ENCODE measurements at regions not wholly inside any gene's neighbourhood (a gene's known extent, or its start where the extent isn't known, plus 50 kb on each side); places are given as distances from the start of the nearest gene placed in this dataset.

DNA sequence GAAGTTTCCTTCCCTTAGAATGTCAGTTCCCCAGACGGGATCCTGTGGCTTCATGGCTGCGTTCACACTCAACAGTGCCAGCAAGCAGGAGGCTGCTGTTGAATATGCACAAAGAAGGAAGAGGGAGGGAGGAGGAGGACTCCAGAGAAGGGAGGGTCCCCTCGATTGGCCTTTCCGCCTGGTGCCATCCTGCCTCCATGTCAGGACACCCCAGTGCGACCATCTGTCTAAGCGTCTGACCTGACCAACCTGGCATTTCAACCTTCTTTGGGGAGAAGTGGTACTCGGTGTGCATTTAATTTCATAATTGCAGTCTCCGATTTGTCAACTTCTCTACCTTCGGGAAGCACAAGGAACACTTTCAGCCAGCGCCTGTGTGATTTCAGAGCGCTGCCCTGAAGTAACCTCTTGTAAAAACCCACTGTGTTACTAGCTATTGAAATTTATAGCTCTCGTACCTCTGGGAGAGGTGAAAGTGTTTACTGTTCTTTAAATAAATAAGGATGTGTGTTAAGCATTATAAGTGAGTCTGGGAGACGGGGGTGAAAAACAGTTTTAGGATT, 1491.9 kb downstream of the TBC1D22A start:
- no peak for DNase-seq

DNA sequence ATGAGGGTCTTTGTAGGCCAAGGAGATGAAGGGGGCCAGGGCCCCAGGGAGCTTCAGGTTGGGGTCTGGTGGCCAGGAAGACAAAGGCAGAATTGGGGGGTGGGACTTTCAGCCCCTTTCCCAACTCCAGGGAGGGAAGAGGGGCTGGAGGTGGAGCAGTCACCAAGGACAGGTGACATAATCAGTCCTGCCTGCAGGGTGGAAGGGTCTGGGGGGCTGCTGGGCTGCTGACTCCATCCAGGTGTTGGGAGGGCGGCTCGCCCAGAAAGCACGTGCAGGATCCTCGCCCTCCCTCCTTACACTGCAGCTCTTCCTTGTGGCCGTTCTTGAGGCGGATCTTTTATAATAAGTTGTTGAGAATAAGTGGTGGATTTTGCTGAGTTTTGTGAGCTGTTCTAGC, 1491.1 kb downstream of the TBC1D22A start:
- DNase-seq: no peak

DNA sequence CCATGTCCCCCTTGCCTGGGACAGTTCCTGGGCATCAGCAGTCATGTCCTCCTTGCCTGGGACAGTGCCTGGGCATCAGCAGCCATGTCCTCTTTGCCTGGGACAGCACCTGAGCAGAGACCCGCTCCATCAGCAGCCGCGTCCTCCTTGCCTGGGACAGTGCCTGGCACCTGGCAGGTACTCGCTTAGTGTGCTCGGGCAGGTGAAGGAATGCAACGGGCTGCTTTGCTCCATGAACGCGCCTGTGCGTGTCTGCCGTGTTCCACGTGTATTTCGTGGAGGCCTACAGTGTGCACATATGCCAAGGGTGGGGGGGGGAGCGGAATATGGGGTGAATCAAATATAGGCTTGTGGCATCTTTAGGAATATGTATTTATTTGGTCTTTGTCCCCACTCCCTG, 1490.7 kb downstream of the TBC1D22A start:
- DNase-seq: no peak

DNA sequence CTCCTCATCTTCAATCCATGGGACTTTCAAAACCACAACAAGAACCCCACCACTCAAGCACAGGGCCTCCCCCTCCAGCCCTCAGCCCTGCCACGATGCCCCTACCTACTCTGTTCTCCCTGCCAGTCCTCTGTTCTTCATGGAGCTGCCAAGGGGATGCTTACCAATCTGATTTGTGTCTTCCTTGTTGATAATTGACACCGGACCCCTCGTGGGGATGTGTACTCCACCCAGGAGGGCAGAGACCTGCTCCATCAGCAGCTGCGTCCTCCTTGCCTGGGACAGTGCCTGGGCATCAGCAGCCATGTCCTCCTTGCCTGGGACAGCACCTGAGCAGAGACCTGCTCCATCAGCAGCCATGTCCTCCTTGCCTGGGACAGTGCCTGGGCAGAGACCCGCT, 1489.2 kb downstream of the TBC1D22A start:
- no peak for DNase-seq

DNA sequence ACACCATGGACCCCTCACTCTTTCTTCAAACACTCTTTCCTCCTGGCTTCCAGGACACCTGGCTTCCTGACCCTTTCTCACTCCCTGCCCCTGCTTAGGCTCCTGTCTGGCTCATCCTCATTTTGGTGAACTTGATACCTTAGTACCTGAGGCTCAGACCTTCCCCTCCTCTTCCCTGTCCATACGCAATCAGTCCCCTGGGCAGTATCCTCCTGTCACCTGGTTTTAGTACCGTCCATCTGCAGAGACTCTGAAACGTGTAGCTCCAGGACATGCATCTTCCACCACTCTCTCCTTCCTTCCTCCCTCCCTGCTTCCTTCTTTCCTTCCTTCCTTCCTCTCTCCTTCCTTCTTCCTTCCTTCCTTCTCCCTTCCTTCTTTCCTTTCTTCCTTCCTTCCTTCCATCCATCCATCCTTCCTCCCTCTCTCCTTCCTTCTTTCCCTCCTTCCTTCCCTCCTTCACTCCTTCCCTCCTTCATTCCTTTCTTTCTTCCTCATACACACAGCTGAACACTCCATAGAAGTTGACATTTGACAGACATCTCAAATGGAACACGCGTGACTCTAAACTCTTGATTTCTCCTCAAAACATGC, 1488.6 kb downstream of the TBC1D22A start:
- no peak for DNase-seq

DNA sequence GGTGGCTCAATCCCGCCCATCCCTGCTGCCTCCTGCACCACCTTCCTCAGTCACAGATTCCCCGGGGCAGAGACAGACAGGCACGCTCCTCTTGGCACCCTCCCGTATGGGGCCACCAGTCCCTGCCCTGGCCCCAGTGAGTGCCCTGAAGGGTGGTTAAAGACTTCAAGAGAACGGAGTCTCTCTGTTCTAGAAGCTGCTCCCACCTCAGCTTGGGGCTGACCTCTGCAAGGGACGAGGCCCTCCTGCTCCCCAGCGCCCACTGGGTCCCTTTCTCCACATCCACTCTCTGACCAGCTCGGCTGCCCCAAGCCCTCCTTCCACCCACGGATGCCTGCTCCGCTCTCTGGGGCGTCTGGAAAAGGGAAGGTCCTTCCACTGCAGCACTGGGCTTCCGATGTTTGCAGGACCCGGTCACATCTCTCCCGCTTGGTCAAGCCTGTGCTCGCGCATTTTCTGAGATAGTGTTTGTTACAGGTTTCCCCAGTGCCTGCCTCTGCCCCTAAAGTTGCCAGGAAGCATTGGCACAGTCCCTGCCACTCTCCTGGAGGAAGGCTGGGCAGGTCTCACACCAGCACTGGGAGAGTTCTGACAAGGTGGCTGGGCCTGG, 1487.9 kb downstream of the TBC1D22A start:
- no peak for DNase-seq

DNA sequence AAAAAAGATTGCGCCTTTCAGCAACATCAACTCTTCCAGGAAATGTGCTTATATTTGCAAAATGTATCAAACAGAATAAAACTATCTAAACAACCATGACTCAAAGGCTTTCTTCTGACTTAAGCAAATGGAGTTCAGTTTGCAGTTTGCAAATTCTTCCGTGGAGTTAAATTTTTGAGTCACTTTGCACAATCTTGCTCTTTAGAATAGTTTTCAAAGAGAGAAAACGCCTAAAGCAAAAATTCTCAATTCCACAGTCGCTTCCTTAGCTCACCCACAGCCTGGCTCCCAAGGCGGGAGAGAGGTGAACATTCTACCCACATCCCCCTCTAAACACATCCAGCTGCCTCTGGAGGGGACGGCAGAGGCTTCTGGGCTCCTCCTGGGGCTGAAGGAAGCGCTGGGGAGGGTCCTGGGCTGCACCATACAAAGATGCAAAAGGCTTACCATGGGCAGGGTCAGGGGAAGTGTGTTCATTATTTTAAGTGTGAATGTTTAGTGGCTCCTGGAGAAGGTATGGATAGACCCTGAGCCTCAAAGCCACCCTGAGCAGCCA, 1487.3 kb downstream of the TBC1D22A start:
- DNase-seq: no peak

DNA sequence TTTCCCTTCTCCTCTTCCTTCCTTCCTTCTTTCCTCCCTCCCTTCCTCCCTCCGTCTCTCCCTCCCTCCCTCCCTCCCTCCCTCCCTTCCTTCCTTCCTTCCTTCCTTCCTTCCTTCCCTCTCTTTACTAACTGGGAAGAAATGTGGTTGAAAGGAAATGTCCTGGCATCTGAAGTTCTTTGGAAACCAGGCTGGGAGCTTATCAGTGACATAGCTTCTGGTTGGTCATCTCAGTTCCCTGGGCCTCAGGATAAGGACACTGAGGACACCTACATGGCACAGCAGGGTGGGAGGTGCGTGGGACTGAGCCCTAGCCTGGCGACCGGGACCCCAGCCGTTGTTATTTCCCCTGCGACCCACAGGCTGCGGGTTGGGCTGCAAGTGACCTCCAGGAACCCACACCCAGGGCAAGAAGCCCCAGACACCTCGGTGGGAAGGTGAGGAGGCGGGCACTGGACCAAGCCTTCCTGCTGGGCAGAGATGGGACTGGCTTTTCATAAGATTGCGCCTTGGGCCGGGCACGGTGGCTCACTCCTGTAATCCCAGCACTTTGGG, 1486.5 kb downstream of the TBC1D22A start:
- DNase-seq: no peak

DNA sequence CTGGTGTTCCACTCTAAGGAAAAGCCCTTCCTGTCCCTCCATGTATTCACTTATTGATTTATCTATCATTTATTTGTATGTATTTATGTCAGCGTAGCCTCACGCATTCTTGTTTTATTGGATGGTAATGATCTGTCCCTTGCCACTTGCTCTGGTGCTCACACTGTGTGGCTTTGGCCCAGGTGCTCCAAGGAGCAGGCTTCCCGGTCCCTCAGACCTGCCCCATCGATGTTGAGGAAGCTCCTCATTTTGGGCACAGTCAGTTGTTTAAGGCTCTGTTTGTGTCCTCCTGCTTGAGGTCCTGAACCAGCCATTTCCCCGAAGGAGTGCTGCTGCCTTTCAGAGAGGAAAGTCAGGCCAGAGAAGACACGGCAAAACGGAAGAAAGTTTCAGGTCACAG, 1485.4 kb downstream of the TBC1D22A start:
- no peak for DNase-seq

DNA sequence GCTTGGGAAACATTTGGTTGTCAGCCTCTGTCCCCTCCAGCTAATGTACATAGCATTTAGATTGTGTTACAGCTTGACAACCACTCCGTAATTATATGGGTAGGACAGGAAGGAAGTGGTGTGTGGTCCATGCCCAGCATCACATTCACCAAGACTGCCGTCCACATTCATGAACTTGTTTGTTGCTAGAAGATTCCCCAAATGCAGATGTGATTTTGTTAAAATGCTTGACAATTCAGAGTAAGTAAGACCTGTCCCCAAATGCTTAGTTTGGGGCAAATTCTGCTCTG, 1482.7 kb downstream of the TBC1D22A start:
- no peak for DNase-seq

DNA sequence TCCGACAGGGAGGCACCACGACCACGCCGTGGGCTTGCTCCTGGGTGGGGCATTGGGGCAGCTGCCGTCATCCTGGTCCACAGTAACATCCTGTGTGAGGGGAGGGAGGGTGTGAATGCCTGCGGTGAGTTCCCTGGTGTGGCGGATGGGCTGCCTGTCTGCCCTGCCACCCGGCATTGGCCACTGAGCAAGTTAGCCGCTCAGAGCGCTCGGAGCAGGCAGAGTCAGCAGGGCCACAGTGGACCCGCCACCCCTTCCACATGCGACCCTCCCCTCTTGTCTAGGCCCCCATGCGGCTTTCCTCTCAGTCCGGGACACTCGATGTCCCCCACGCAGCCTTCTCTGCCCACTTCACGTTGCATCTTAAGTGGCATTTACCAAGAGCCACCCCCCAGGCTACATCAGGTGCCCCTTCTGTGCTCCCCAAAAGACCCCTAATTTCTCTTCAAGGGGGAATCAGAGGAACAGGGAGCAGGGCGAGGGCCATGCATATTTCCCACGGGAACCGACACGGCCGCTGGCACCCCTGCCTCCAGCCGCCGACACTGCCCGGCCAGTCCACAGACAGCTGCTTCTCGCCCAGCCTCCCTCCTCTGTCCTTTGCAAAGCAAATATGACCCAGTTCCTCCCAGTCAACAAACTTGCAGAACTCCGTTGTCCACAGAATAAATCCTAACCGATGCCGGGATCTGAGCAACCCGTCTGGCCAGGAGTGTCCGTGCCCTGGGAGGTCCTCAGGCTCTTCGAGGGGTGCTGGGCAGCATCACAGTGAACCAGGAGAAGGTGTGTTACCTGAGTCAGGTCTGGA, 1482.1 kb downstream of the TBC1D22A start:
- no peak for DNase-seq

DNA sequence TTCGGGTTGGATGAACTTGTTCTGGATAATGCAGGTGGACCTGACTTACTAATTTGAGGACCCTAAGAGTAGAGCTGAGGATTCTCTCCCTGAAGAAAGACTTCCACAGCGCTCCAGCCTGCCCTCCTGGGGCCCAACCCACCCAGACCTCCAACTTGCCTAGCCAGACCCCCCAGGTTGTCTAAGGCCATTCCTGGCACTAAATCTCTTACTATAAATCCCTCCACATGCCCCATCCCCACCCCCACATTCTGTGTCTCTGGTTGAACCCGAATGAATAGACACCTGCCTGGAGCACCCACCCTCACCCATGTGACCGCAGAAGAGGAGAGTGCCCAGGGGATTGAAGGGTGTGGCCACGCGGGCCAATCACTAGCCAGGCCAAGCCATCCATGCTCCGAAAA, 1480.0 kb downstream of the TBC1D22A start:
- DNase-seq: no peak

DNA sequence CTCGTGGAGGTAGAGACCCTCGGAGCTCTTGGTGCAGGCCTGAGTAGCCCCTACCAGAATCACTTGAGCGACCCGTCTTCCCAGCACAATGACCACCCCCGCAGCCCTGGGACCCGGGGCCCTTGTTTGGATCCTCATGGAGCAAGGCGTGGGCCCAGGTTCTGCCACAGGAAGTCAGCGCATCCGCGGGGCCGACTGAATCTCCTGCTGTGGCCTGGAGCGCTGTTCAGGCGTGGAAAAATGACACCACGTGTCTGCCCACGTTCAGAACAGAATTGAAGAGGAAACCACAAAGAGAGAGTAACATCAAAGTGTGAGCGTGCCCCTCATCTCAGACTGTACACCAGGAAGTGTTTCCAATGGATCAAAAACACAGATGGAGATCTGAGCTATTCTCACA, 1479.2 kb downstream of the TBC1D22A start:
- DNase-seq: no peak

DNA sequence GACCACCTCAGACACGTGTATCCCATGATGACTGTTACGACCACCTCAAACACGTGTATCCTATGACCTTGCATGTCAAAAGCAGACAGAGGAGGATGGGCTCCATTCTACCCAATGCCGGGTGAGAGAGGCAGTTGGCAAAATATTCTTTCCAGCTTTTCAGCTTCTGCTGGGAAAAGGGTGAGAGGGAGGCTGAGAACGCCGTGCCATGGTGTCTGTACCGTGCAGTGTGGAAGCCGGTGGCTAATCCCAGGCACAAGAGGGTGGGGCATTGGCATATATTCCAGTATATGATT, 1478.4 kb downstream of the TBC1D22A start:
- no peak for DNase-seq

DNA sequence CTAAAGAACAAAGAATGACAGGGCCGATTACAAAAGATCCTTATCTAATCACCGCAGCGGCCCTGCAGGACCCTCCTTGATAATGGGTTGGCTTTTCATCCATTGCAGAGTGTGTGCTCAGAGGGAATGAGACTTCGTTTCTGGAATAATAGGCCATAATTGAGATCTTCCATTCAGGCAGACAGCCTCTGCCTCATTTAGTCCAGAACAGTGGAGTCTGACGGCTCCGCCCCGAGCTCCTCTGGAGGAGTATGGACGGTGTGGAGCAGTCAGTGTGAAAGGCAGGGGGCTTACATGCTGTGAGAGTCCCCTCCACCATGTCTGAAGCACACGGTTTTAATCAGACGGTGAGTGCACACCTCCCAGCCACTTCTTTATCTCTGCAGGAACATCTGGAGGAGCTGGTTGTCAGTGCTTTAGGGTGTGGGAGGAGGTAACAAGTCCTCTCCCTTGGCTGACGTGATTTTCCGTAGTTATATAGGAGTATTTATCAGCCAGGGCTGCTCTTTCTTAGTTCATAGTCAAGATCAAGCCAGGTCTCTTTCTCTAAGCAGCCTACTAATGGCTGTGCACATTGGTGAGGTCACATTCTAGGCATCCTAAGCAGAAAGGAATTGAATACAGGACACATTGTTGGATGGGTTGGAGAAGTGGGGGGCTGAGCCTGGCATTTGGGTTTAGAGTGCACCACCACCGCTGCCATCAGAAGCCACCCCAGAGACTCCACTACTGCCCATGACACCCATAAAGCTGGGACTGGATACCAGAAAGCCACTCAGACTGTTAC, 1477.9 kb downstream of the TBC1D22A start:
- DNase-seq: no peak

DNA sequence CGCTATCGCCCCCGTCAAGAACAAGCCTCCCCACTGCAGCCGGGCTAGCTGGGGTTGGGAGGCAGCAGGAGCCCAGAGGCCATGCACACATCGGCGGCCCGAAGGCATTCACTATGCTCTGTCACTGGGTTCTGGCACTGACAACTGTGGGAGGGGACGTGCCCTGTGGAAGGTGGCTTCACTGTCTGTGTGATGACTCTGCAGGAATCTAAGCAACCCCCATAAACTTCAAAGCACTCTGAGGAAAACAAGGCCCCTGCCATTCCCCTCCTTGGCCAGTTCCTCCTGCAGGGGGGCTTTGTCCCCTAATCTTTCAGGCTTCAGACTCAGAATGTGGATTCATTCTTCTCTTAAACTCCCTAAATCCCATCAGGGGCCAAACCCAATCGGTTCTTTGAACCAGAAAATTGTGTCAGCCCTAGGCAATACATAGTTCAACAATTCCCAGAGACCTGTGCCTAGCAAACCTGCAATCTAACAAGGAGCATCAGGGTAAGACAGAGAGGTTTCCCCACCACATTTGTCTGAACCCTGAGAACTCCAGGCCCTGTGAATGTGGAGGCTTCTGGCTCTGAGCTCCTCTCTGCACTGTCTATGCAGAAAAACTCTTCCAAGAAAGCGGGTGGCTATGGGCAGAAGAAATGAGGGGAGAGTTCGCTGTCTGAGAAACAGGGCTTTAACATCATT, 1477.2 kb downstream of the TBC1D22A start:
- no peak for DNase-seq

DNA sequence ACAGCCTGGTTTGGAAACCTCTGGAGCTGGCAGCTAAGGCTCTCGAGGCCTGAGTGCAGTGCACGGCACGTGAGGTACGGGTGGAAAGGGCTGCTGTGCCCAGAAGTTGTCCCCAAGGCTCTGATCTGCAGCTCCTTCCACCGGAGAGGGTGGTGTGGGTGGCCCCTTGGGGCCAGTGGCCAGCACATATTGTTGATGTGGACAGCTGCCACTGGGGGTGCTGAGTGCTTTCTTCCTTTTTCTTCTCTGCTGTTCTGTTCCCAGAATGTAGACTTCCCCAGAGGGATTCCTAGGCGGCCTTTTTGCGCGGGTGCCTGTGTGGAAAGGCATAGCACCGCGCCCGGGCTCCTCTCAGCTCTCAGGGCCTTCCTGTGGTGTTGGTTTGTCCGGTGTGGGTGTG, 1476.5 kb downstream of the TBC1D22A start:
- DNase-seq: no peak

DNA sequence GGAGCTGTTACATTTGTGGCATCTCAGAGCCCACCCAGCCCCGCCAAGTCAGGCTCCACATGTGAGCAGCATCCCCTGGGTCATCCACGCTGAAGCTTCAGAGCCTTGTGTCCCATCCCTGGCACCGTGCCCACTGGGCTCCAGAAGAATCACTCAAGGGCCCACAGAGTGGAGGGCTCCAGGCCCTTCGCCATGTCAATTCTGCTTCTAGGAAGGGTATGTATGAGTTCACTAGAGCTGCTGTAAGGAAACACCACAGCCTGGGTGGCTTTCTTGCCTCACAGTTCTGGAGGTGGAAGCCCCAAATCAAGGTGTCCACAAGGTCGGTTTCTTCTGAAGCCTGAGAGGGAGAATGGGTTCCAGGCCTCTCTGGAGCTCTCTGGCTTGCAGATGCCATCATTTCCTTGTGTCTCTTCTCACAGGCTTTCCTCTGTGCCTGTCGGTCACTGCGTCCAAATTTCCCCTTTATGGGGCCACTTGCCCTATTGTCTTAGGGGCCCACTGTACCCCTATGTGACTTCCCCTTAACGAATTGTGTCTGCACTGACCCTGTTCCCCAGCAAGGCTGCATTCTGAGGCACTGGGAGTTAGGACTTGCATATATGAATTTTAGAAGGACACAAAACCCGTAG, 1476.0 kb downstream of the TBC1D22A start:
- no peak for DNase-seq

DNA sequence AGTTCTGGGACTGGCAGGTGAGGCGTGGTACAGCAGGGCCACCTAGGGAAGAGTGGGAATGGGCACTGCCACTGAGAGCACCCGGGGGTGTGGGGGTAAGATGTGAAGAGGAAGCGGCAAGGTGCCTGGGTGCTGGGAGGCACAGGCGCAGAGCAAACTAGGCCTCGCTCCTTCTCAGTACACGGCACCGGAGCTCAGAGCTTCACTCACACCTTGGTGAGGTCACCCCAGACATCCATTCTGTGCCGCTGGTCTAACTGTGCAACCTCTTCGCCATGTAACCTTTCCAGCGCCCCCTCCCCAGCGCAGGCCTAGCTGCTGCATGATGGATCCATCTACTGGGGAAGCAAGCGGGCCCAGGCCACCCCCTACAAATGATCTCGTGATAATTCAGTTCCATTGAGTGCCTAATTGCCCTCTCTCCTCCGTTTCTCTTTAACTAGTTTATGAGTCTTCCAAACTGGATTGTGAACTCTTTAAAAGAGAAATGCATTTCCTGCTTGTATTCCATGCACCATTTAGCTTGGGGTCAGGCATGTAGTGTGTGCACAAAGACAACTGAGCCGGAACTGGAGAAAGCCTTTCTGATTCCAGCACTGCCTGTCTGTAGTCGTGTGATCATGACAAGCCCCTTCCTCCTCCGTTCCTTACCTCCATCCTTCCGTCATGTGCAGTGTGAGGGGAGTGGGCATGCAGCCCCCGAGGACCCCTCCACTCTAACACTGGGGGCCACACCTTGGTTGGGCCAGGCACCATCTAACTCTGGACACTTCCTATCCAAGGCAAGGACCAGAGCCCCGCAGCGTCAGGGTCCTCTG, 1475.2 kb downstream of the TBC1D22A start:
- DNase-seq: no peak

DNA sequence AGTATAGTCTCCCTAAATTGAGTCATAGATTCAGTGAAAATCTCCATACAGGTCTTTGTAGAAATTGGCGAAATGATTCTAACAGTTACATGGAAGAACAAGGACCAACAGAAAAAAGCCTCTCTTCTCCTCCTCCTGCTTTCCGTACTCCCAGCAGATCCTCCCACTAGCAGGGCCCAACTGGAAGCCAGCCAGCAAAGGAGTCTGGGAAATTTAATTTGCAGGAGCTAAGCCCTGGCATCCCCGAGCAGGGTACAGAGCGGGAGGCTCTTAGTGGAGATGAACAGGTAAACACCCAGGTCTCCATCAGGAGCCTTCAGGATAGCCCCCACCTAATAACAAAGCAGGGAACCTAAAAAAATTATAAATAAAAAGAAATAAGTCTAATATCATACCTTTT, 1473.8 kb downstream of the TBC1D22A start:
- DNase-seq: no peak

DNA sequence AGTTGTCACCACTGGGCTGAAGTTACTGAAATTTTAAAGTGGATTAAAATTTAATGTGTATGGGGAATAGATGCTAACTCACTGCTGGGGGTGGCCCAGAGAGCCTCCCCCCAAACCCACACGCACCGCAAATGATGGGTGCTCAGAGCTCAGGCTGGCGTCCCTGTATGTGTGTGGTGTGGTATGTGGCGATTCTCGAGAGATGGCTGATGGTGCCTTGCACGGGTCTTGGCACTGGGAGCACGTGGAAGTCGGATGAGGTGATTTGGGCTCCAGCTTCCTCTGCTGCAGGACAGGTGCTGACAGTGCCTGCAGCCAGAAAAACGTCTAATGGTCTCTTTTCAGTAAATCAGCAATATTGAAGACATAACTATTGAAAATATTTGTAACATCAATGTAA, 1473.3 kb downstream of the TBC1D22A start:
- no peak for DNase-seq
